Breast epithelium (tissue), 4 donors: ENCODE measurements at regions not wholly inside any gene's neighbourhood (a gene's known extent, or its start where the extent isn't known, plus 50 kb on each side); places are given as distances from the start of the nearest gene placed in this dataset.
A peak's percentile ranks its signal among the peaks of the same experiment; 100 is the strongest.

ENCODE experiments used
- DNase-seq, 2 donors: peaks; one replicate each; pipeline ENCODE4 v3.0.0-alpha.2; 2019; ENCODE audit warnings: low spot score in 2 of 2
- H3K27ac ChIP-seq, 2 donors: fragments of 200-600 bp; sonication (generic) in 1 of 2; one replicate each; pipeline ENCODE4 v1.5.1; 2016 to 2019; ENCODE audit warnings: mild to moderate bottlenecking in 1 of 2
- H3K27me3 ChIP-seq, 2 donors: fragments of 200-600 bp; sonication (generic) in 1 of 2; one replicate each; pipeline versions ENCODE4 v1.5.1 to v1.6.0; 2017 to 2019; ENCODE audit warnings: control low read depth in 1 of 2, mild to moderate bottlenecking in 1 of 2
- H3K36me3 ChIP-seq: fragments of 200-600 bp; one replicate; pipeline ENCODE4 v1.5.1; 2019
- H3K4me1 ChIP-seq, 2 donors: fragments of 200-600 bp; sonication (generic); one replicate each; pipeline ENCODE4 v1.5.1; 2016 to 2019; ENCODE audit warnings: control low read depth in 1 of 2
- H3K4me3 ChIP-seq, 3 donors: fragments of 200-600 bp; sonication (generic); 1 replicate in 2 of 3; 2 replicates in 1 of 3; pipeline ENCODE4 v1.5.1; 2016 to 2019; ENCODE audit warnings: mild to moderate bottlenecking in 3 of 3, moderate library complexity in 2 of 3
- H3K9me3 ChIP-seq, 2 donors: fragments of 200-600 bp; sonication (generic) in 1 of 2; one replicate each; pipeline ENCODE4 v1.5.1; 2016 to 2019; ENCODE audit warnings: control low read depth in 1 of 2
- CTCF ChIP-seq, 3 donors: fragments of 450-650 bp; IDR thresholded peaks; one replicate each; pipeline ENCODE4 v1.5.1; 2016 to 2017; ENCODE audit warnings: antibody characterized with exemption in 3 of 3, mild to moderate bottlenecking in 3 of 3, moderate library complexity in 3 of 3
- POLR2A ChIP-seq: fragments of 450-650 bp; IDR thresholded peaks from one replicate; pipeline ENCODE4 v1.6.1; 2016; ENCODE audit warnings: antibody characterized with exemption, mild to moderate bottlenecking, moderate library complexity
- POLR2AphosphoS5 ChIP-seq, 3 donors: sonication (generic); formaldehyde crosslinking; IDR thresholded peaks; one replicate each; pipeline ENCODE4 v1.6.1; 2017; ENCODE audit warnings: antibody characterized with exemption in 3 of 3
- intact Hi-C: fragments of 100-400 bp; cut with DNase I; formaldehyde crosslinking; loops from one replicate; pipeline ENCODE4 v1.15.1; 2023; ENCODE audit warnings: low total_unique reads

GRCh38 chr21:28113718-28114117, 879.0 kb downstream of the LTN1 start:
- TF ChIP-seq POLR2A (no peak), POLR2AphosphoS5 (IDR thresholded peaks at IDR 0.05) (no peak), CTCF (IDR thresholded peaks at IDR 0.05) (no peak)
- no peak for DNase-seq
- Histone ChIP-seq H3K9me3 (no peaks in the 10 kb centered on the region), H3K4me1 (no peaks in the 10 kb centered on the region), H3K27me3 (no peaks in the 10 kb centered on the region), H3K27ac (no peak overlapping the region), H3K4me3 (no peak overlapping the region), H3K36me3 (no peaks in the 10 kb centered on the region)
- intact Hi-C loops: no loop called here

- Histone ChIP-seq H3K27me3 (no peaks in the 10 kb centered on the region), H3K4me1 (no peaks in the 10 kb centered on the region), H3K36me3 (no peaks in the 10 kb centered on the region), H3K4me3 (no peak overlapping the region), H3K27ac (no peak overlapping the region), H3K9me3 (no peaks in the 10 kb centered on the region)
- no peak for DNase-seq
- intact Hi-C loops: no loop called here
- TF ChIP-seq CTCF (IDR thresholded peaks at IDR 0.05) (no peak), POLR2A (no peak), POLR2AphosphoS5 (IDR thresholded peaks at IDR 0.05) (no peak)
Measured at GRCh38 chr21:28112511-28112910, 880.2 kb downstream of the LTN1 start.

- H3K27me3 ChIP-seq: peaks cover 0 to 4% of the 10 kb centered on the region in 2 donors
- intact Hi-C loops: no loop called here
- TF ChIP-seq CTCF (IDR thresholded peaks at IDR 0.05) (no peak), POLR2AphosphoS5 (IDR thresholded peaks at IDR 0.05) (peak in 2 of 3 donors; percentile 31 to 96), POLR2A (no peak)
- no peaks in the 10 kb centered on the region for H3K9me3 ChIP-seq
- no peaks in the 10 kb centered on the region for H3K36me3 ChIP-seq
- peak overlapping the region in 1 of 3 donors; percentile 51 for H3K4me3 ChIP-seq
- peak overlapping the region in 1 of 2 donors; percentile 54 for H3K27ac ChIP-seq
- H3K4me1 ChIP-seq: no peaks in the 10 kb centered on the region
- peak in 1 of 2 donors; percentile 27 for DNase-seq
Measured at GRCh38 chr21:28111151-28111619, 881.5 kb downstream of the LTN1 start.

- Histone ChIP-seq H3K36me3 (no peaks in the 10 kb centered on the region), H3K27me3 (peaks cover 0 to 4% of the 10 kb centered on the region in 2 donors), H3K4me3 (no peak overlapping the region), H3K4me1 (no peaks in the 10 kb centered on the region), H3K9me3 (no peaks in the 10 kb centered on the region), H3K27ac (peak overlapping the region in 1 of 2 donors; percentile 54)
- intact Hi-C loops: no loop called here
- no peak for DNase-seq
- TF ChIP-seq POLR2AphosphoS5 (IDR thresholded peaks at IDR 0.05) (no peak), CTCF (IDR thresholded peaks at IDR 0.05) (no peak), POLR2A (no peak)
Measured at GRCh38 chr21:28110716-28111115, 882.0 kb downstream of the LTN1 start.

GRCh38 chr21:28110074-28110473, 882.6 kb downstream of the LTN1 start:
- intact Hi-C loops: no loop called here
- Histone ChIP-seq H3K4me3 (no peak overlapping the region), H3K4me1 (no peaks in the 10 kb centered on the region), H3K27me3 (peaks cover 0 to 4% of the 10 kb centered on the region in 2 donors), H3K27ac (no peak overlapping the region), H3K9me3 (no peaks in the 10 kb centered on the region), H3K36me3 (no peaks in the 10 kb centered on the region)
- DNase-seq: no peak
- no peak for TF ChIP-seq POLR2A
- no peak for TF ChIP-seq POLR2AphosphoS5 (IDR thresholded peaks at IDR 0.05)
- TF ChIP-seq CTCF (IDR thresholded peaks at IDR 0.05): no peak
